OCI-LY7 (cell line): ENCODE measurements at regions not wholly inside any gene's neighbourhood (a gene's known extent, or its start where the extent isn't known, plus 50 kb on each side); places are given as distances from the start of the nearest gene placed in this dataset.
"Not testable (repeated sequence)": the region's sequence is repeated elsewhere in the genome, so short reads cannot be mapped to it uniquely, and the experiment has no call there.

Experiments used
- BruUV-seq: library from RNA; stranded (reverse); fragments of 400-500 nt; replicated peaks from 2 replicates; lab custom pipeline; 2021; lab: Mats Ljungman, UMichigan
- CTCF ChIA-PET: fragments of 300-600 bp; sonication (Branson Sonifier 250); formaldehyde crosslinking; loops from one replicate; lab custom pipeline; 2022; ENCODE audit warnings: antibody characterized with exemption; ENCODE audit not compliant: unreplicated experiment; lab: Charles Lee
- POLR2A ChIA-PET: fragments of 300-600 bp; sonication (Branson Sonifier 250); formaldehyde crosslinking; loops from one replicate; lab custom pipeline; 2022; ENCODE audit warnings: antibody characterized with exemption; lab: Charles Lee
- DNase-seq: peaks from one replicate; pipeline ENCODE4 v3.0.0-alpha.2; 2015; ENCODE audit warnings: low spot score
- H2AFZ ChIP-seq: fragments of 200-600 bp; sonication (generic), shearing (Covaris generic); 2 replicates; pipeline ENCODE4 v1.6.1; 2014; ENCODE audit warnings: mild to moderate bottlenecking, antibody characterized with exemption, low read length, moderate library complexity
- H3K27ac ChIP-seq: fragments of 200-600 bp; sonication (generic); 2 replicates; pipeline ENCODE4 v1.5.1; 2014; ENCODE audit warnings: mixed run types, low read depth, mild to moderate bottlenecking, moderate library complexity, low read length, inconsistent platforms; ENCODE audit not compliant: poor library complexity, severe bottlenecking
- H3K36me3 ChIP-seq: fragments of 200-600 bp; sonication (generic); 2 replicates; pipeline ENCODE4 v1.6.1; 2014; ENCODE audit warnings: mild to moderate bottlenecking, antibody characterized with exemption, low read length, moderate library complexity, mixed read lengths; ENCODE audit not compliant: insufficient read depth
- H3K4me1 ChIP-seq: fragments of 200-600 bp; sonication (generic); 2 replicates; pipeline ENCODE4 v1.5.1; 2014; ENCODE audit warnings: mild to moderate bottlenecking, low read length; ENCODE audit not compliant: insufficient read depth, poor library complexity, severe bottlenecking
- H3K4me2 ChIP-seq: fragments of 200-600 bp; sonication (generic); 2 replicates; pipeline ENCODE4 v1.6.1; 2014; ENCODE audit warnings: mild to moderate bottlenecking, low read length
- H3K4me3 ChIP-seq: fragments of 200-600 bp; sonication (generic); 2 replicates; pipeline ENCODE4 v1.5.1; 2014; ENCODE audit warnings: mild to moderate bottlenecking, low read depth, low read length; ENCODE audit not compliant: poor library complexity, severe bottlenecking
- H3K79me2 ChIP-seq: fragments of 200-600 bp; sonication (generic); 2 replicates; pipeline ENCODE4 v1.6.1; 2016; ENCODE audit warnings: low read depth, mild to moderate bottlenecking, low read length, moderate library complexity, mixed read lengths; ENCODE audit not compliant: insufficient read depth
- H3K9me2 ChIP-seq: fragments of 200-600 bp; sonication (generic); 2 replicates; pipeline ENCODE4 v1.6.1; 2016; ENCODE audit warnings: mild to moderate bottlenecking, low read length, mixed read lengths; ENCODE audit not compliant: insufficient read depth
- H3K9me3 ChIP-seq: fragments of 200-600 bp; sonication (generic); 2 replicates; pipeline ENCODE4 v1.6.1; 2014; ENCODE audit warnings: mild to moderate bottlenecking, mixed run types, low read length, mixed read lengths
- H4K20me1 ChIP-seq: fragments of 200-600 bp; sonication (generic); 2 replicates; pipeline ENCODE4 v1.6.1; 2014; ENCODE audit warnings: mild to moderate bottlenecking, antibody characterized with exemption, low read length, moderate library complexity, mixed read lengths; ENCODE audit not compliant: insufficient read depth
- EZH2phosphoT487 ChIP-seq: fragments of 200-600 bp; sonication (generic); IDR thresholded peaks from 2 replicates; pipeline ENCODE4 v1.6.1; 2018; ENCODE audit warnings: low read depth, borderline replicate concordance, mild to moderate bottlenecking, mixed run types, antibody characterized with exemption, low read length, moderate library complexity, mixed read lengths
- intact Hi-C: fragments of 100-400 bp; cut with micrococcal nuclease; formaldehyde crosslinking; loops from one replicate; pipeline ENCODE4 v1.10.0; 2022; ENCODE audit not compliant: unreplicated experiment
- TF ChIP-seq, protein P1 (sequence below): fragments of 200-600 bp; sonication (generic); conservative IDR thresholded peaks from 2 replicates; pipeline ENCODE4 v1.5.1; 2014; ENCODE audit warnings: mild to moderate bottlenecking, antibody characterized with exemption, low read length, moderate library complexity, mixed read lengths

DNA sequence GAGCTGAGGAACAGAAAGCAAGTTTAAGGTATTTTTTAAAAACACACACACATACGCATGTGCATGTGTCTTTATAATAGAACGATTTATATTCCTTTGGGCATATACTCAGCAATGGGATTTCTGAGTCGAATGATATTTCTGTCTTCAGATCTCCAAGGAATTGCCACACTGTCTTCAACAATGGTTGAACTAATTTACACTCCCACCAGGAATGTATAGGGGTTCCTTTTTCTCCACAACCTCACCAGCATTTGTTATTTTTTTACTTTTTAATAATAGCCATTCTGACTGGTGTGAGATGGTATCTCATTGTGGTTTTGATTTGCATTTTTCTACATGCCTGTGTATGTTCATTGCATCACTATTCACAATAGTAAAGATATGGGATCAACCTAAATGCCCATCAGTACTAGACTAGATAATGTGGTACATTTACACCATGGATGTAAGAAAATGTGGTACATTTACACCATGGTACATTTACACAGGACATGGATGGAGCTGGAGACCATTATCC, 60.3 kb upstream of the MAP3K1 start:
- CTCF ChIA-PET = interaction anchor here (0.6 kb wide), 1 partner anchor 16 kb away, joined by 3 read pairs; no protein-coding TSS in a partner anchor
- BruUV-seq = no TSS peak

DNA sequence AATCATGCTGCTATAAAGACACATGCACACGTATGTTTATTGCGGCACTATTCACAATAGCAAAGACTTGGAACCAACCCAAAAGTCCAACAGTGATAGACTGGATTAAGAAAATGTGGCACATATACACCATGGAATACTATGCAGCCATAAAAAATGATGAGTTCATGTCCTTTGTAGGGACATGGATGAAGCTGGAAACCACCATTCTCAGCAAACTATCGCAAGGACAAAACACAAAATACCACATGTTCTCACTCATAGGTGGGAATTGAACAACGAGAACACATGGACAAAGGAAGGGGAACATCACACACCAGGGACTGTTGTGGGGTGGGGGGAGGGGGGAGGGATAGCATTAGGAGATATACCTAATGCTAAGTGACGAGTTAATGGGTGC, 61.8 kb upstream of the MAP3K1 start:
- H3K79me2 ChIP-seq, H4K20me1 ChIP-seq, H3K4me3 ChIP-seq, CTCF ChIA-PET, BruUV-seq, intact Hi-C loops, DNase-seq, H3K27ac ChIP-seq, H2AFZ ChIP-seq, H3K36me3 ChIP-seq, H3K4me2 ChIP-seq, H3K9me2 ChIP-seq: not testable (repeated sequence)
- Histone ChIP-seq H3K4me1 (peaks cover 31% of the 10 kb centered on the region), H3K9me3 (peaks cover 14% of the 10 kb centered on the region; the same call in 1 of the 2 replicates)
- POLR2A ChIA-PET = interaction anchor here (1.1 to 1.6 kb wide), 3 partner anchors 7 to 21 kb away, joined by 3 to 5 read pairs (median 3); no protein-coding TSS in a partner anchor

More for the DNA sequence above, 60.3 kb upstream of the MAP3K1 start:
- Histone ChIP-seq H3K4me1 (peaks cover 39% of the 10 kb centered on the region), H3K27ac (no peak overlapping the region), H3K79me2 (no peaks in the 10 kb centered on the region), H3K9me2 (no peaks in the 10 kb centered on the region), H3K36me3 (peaks cover 3% of the 10 kb centered on the region; the same call in 1 of the 2 replicates), H3K9me3 (peaks cover 14% of the 10 kb centered on the region; the same call in 1 of the 2 replicates), H2AFZ (peak overlapping the region; percentile 77), H3K4me2 (peak overlapping the region; percentile 19; the same call in 1 of the 2 replicates), H3K4me3 (no peak overlapping the region), H4K20me1 (no peaks in the 10 kb centered on the region)
- DNase-seq = no peak
- no peak for TF ChIP-seq EZH2phosphoT487
- TF ChIP-seq, protein P1, sequence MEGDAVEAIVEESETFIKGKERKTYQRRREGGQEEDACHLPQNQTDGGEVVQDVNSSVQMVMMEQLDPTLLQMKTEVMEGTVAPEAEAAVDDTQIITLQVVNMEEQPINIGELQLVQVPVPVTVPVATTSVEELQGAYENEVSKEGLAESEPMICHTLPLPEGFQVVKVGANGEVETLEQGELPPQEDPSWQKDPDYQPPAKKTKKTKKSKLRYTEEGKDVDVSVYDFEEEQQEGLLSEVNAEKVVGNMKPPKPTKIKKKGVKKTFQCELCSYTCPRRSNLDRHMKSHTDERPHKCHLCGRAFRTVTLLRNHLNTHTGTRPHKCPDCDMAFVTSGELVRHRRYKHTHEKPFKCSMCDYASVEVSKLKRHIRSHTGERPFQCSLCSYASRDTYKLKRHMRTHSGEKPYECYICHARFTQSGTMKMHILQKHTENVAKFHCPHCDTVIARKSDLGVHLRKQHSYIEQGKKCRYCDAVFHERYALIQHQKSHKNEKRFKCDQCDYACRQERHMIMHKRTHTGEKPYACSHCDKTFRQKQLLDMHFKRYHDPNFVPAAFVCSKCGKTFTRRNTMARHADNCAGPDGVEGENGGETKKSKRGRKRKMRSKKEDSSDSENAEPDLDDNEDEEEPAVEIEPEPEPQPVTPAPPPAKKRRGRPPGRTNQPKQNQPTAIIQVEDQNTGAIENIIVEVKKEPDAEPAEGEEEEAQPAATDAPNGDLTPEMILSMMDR = no peak
- intact Hi-C loops = loop anchor here (2.0 kb wide), 1 partner anchor 68 kb away; no protein-coding TSS in a partner anchor
- POLR2A ChIA-PET = interaction anchor here (0.6 to 1.6 kb wide), 11 partner anchors 9 to 222 kb away, joined by 3 to 5 read pairs (median 3); no protein-coding TSS in a partner anchor

DNA sequence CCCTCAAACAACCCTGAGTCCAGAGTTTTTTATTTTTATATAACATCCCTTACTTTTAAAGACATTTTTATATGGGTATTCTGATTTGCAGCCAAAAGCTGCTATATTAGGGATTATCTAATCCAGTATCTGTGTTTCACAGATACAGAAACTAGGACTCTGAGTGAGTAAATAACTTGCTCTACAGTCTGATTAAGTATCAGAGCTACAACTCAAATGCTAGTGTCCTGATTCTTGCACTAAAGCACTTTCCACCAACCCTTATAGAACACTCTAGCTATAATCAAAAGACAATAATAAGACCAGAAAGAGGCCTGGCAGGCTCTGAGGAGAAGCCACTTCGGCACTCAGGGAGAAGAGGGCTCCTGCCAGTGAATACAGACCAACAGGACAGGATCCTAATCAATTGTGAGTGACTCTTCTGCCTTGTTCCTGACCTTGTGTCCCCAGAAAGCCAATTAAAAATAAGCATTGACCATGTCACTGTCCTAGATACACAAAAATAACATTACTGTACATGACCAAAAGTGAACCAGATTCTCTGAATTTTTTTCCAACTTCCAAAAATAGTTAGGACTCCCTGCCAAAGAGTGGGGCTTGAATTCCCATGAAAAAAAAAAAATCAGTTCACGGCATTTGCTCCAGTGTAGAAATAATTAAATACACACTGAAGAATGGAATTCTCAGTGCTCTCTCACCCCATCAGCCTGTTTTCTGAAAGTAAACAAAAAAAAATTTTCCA, 63.6 kb upstream of the MAP3K1 start:
- no peak overlapping the region for H3K4me3 ChIP-seq
- no TSS peak for BruUV-seq
- peaks cover 3% of the 10 kb centered on the region; the same call in 1 of the 2 replicates for H3K36me3 ChIP-seq
- H3K4me2 ChIP-seq = no peak overlapping the region
- H3K9me3 ChIP-seq = peaks cover 14% of the 10 kb centered on the region; the same call in 1 of the 2 replicates
- no peaks in the 10 kb centered on the region for H4K20me1 ChIP-seq
- DNase-seq = no peak
- CTCF ChIA-PET = interaction anchor here (0.6 kb wide), 1 partner anchor 109 kb away, joined by 4 read pairs; no protein-coding TSS in a partner anchor
- intact Hi-C loops = no loop called here
- peaks cover 25% of the 10 kb centered on the region for H3K4me1 ChIP-seq
- H3K79me2 ChIP-seq = no peaks in the 10 kb centered on the region
- POLR2A ChIA-PET = interaction anchor here (1.4 kb wide), 1 partner anchor 9 kb away, joined by 3 read pairs; no protein-coding TSS in a partner anchor
- H3K9me2 ChIP-seq = no peaks in the 10 kb centered on the region
- H2AFZ ChIP-seq = no peak overlapping the region
- no peak overlapping the region for H3K27ac ChIP-seq
- no peak for TF ChIP-seq EZH2phosphoT487
- TF ChIP-seq, protein P1 = no peak
